ENCODE measurements at regions not wholly inside any gene's neighbourhood (a gene's known extent, or its start where the extent isn't known, plus 50 kb on each side); places are given as distances from the start of the nearest gene placed in this dataset.
"Not testable (repeated sequence)": the region's sequence is repeated elsewhere in the genome, so short reads cannot be mapped to it uniquely, and the experiment has no call there.

- TF ChIP-seq POLR2A, CTCF (IDR thresholded peaks at IDR 0.05): not testable (repeated sequence)
These were observed 252.2 kb downstream of the TP53TG3F start for GRCh38 chr16:33711616-33712015.
